ENCODE measurements at regions not wholly inside any gene's neighbourhood (a gene's known extent, or its start where the extent isn't known, plus 50 kb on each side); places are given as distances from the start of the nearest gene placed in this dataset.
"Not testable (repeated sequence)": the region's sequence is repeated elsewhere in the genome, so short reads cannot be mapped to it uniquely, and the experiment has no call there.

- Histone ChIP-seq H3K9ac (ENCODE audit: low read length in 3 of 3) (no peak overlapping the region), H3K4me3 (ENCODE audit: low read length in 3 of 3) (no peak overlapping the region), H3K36me3 (ENCODE audit: control insufficient read depth in 2 of 3, insufficient read depth in 3 of 3, low read length in 3 of 3) (no peaks in the 10 kb centered on the region), H3K9me3 (ENCODE audit: control insufficient read depth in 2 of 3, insufficient read depth in 1 of 3, low read length in 3 of 3) (no peaks in the 10 kb centered on the region), H3K4me1 (ENCODE audit: control insufficient read depth in 2 of 3, insufficient read depth in 2 of 3, low read depth in 1 of 3, low read length in 3 of 3) (no peaks in the 10 kb centered on the region), H3K27me3 (ENCODE audit: control insufficient read depth, insufficient read depth, low read length) (no peaks in the 10 kb centered on the region), H3K27ac (ENCODE audit: low read depth in 2 of 2, low read length in 2 of 2) (no peak overlapping the region)
- no peak for TF ChIP-seq CTCF (IDR thresholded peaks at IDR 0.05; ENCODE audit: borderline replicate concordance, extremely low read depth, insufficient read depth)
- intact Hi-C loops (cut with DNase I) = no loop called here
- DNase-seq (no peak), FAIRE-seq (no peak)
These were observed 1534.0 kb upstream of the SPRY2 start for GRCh38 chr13:81874681-81875661.

GRCh38 chr13:81874253-81874652, 1533.3 kb upstream of the SPRY2 start:
- H3K27me3 ChIP-seq (ENCODE audit: control insufficient read depth, insufficient read depth, low read length) = no peaks in the 10 kb centered on the region
- H3K4me3 ChIP-seq (ENCODE audit: low read length in 3 of 3) = no peak overlapping the region
- H3K9me3 ChIP-seq (ENCODE audit: control insufficient read depth in 2 of 3, insufficient read depth in 1 of 3, low read length in 3 of 3) = no peaks in the 10 kb centered on the region
- intact Hi-C loops (cut with DNase I) = no loop called here
- no peak for FAIRE-seq
- H3K4me1 ChIP-seq (ENCODE audit: control insufficient read depth in 2 of 3, insufficient read depth in 2 of 3, low read depth in 1 of 3, low read length in 3 of 3) = no peaks in the 10 kb centered on the region
- no peak overlapping the region for H3K27ac ChIP-seq (ENCODE audit: low read depth in 2 of 2, low read length in 2 of 2)
- no peak for DNase-seq
- no peak overlapping the region for H3K9ac ChIP-seq (ENCODE audit: low read length in 3 of 3)
- no peaks in the 10 kb centered on the region for H3K36me3 ChIP-seq (ENCODE audit: control insufficient read depth in 2 of 3, insufficient read depth in 3 of 3, low read length in 3 of 3)
- TF ChIP-seq CTCF (IDR thresholded peaks at IDR 0.05; ENCODE audit: borderline replicate concordance, extremely low read depth, insufficient read depth) = no peak

- Histone ChIP-seq H3K9me3 (ENCODE audit: control insufficient read depth in 2 of 3, insufficient read depth in 1 of 3, low read length in 3 of 3) (no peaks in the 10 kb centered on the region), H3K4me1 (ENCODE audit: control insufficient read depth in 2 of 3, insufficient read depth in 2 of 3, low read depth in 1 of 3, low read length in 3 of 3) (no peaks in the 10 kb centered on the region), H3K4me3 (ENCODE audit: low read length in 3 of 3) (no peak overlapping the region), H3K27ac (ENCODE audit: low read depth in 2 of 2, low read length in 2 of 2) (no peak overlapping the region), H3K36me3 (ENCODE audit: control insufficient read depth in 2 of 3, insufficient read depth in 3 of 3, low read length in 3 of 3) (no peaks in the 10 kb centered on the region), H3K9ac (ENCODE audit: low read length in 3 of 3) (no peak overlapping the region), H3K27me3 (ENCODE audit: control insufficient read depth, insufficient read depth, low read length) (no peaks in the 10 kb centered on the region)
- FAIRE-seq (no peak), DNase-seq (peak in 2 of 5 donors; percentile 39 to 56)
- TF ChIP-seq CTCF (IDR thresholded peaks at IDR 0.05; ENCODE audit: borderline replicate concordance, extremely low read depth, insufficient read depth) = peak; percentile 56
- intact Hi-C loops (cut with DNase I) = no loop called here
These were observed 1531.7 kb upstream of the SPRY2 start for GRCh38 chr13:81872581-81872980.

DNA sequence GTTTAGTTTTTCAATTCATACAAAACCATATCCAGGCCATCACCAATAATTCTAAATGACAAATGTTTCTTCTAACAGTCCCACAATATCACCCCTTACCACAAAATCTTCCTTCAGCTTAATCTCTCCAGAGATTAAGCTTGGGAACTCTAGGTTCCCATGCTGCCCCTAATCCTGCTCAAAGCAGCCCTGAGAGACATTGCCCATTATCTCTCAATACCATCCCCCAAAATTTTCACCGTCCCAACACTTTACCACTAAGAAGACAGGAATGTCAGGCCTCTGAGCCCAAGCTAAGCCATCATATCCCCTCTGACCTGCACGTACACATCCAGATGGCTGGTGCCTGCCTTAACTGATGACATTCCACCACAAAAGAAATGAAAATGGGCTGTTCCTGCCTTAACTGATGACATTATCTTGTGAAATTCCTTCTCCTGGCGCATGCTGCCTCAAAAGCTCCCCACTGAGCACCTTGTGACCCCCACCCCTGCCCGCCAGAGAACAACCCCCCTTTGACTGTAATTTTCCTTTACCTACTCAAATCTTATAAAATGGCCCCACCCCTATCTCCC, 1530.9 kb upstream of the SPRY2 start:
- FAIRE-seq; DNase-seq; H3K27ac ChIP-seq (ENCODE audit: low read depth in 2 of 2, low read length in 2 of 2); H3K27me3 ChIP-seq (ENCODE audit: control insufficient read depth, insufficient read depth, low read length); H3K9me3 ChIP-seq (ENCODE audit: control insufficient read depth in 2 of 3, insufficient read depth in 1 of 3, low read length in 3 of 3); H3K4me1 ChIP-seq (ENCODE audit: control insufficient read depth in 2 of 3, insufficient read depth in 2 of 3, low read depth in 1 of 3, low read length in 3 of 3); H3K9ac ChIP-seq (ENCODE audit: low read length in 3 of 3); H3K36me3 ChIP-seq (ENCODE audit: control insufficient read depth in 2 of 3, insufficient read depth in 3 of 3, low read length in 3 of 3); H3K4me3 ChIP-seq (ENCODE audit: low read length in 3 of 3); intact Hi-C loops (cut with DNase I): not testable (repeated sequence)
